Glomerular visceral epithelial cell (primary cell): ENCODE measurements at regions not wholly inside any gene's neighbourhood (a gene's known extent, or its start where the extent isn't known, plus 50 kb on each side); places are given as distances from the start of the nearest gene placed in this dataset.
"Not testable (repeated sequence)": the region's sequence is repeated elsewhere in the genome, so short reads cannot be mapped to it uniquely, and the experiment has no call there.

Source experiments
- DNase-seq: peaks from one replicate; pipeline ENCODE4 v3.0.0-alpha.2; 2016; ENCODE audit errors: extremely low spot score

DNA sequence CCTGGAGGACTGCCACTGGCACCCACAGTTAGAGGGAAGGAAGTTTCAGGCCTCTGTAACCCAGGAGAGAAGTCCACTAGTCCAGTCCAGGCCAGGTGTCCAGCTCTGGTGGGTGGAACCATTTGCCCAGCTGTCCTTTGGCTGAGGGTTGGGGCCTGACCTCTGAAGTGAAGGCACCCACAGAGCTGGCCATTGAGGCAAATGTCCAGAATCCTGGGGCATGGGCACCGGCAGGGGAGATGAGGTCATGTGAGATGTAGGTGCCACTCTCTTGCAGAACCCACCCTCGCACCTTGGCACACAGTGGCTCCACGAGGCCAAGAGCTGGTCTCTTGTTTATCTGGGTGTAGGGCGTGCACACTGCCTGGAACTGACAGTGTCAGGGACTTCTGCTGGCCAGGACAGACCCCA is 162.8 kb downstream of the SMAD6 start:
- no peak for DNase-seq

GRCh38 chr15:66865622-66866611 is 163.9 kb downstream of the SMAD6 start:
- no peak for DNase-seq

DNA sequence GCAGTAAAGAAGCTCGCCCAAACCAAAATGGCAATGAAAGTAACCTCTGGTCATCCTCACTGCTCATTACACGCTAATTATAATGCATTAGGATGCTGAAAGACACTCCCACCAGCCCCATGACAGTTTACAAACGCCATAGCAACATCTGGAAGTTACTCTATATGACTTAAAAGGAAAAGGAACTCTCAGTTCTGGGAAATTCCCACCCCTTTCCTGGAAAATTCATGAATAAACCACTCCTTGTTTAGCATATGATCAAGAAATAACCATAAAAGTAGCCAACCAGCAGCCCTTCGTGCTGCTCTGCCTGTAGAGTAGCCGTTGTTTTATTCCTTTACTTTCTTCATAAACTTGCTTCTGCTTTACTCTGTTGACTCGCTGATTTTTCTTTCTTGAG is 164.6 kb downstream of the SMAD6 start:
- no peak for DNase-seq

- DNase-seq: no peak
Observed at GRCh38 chr15:66868918-66869317, 166.9 kb downstream of the SMAD6 start.

DNA sequence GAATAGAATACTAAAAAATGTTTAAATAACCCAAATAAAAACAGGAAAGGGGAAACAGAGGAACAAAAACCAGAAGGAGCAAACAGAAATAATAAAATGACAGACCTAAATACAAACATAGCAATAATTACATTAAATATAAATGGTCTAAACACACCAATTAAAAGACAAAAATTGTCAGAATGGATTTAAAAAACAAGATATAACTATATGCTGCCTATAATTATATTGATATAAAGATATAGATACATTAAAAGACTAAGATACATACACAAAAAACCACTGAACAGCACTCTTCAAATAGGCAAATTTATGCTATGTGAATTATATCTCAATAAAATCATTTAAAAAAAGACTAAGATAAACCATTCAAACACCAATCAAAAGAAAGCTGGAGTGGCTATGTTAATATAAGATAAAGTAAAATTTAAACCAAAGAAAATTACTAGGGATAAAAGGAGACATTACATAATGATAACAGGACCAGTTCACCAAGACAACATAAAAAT is 168.9 kb downstream of the SMAD6 start:
- no peak for DNase-seq

DNA sequence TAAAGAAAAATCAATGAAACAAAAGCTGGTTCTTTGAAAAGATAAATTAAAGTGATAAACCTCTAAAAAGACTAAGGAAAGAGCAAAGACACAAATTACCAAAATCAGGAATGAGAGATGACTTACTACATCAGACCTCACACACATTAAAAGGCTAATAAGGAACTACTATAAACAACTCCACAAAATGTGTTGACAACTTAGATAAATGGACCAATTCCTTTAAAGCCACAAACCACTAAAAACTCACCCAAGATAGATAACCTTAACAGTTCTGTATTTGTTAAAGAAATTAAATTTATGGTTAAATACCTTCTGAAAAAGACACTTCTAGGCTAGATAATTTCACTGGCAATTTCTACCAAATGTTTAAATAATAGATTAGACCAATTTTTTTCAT is 170.4 kb downstream of the SMAD6 start:
- DNase-seq: no peak

DNA sequence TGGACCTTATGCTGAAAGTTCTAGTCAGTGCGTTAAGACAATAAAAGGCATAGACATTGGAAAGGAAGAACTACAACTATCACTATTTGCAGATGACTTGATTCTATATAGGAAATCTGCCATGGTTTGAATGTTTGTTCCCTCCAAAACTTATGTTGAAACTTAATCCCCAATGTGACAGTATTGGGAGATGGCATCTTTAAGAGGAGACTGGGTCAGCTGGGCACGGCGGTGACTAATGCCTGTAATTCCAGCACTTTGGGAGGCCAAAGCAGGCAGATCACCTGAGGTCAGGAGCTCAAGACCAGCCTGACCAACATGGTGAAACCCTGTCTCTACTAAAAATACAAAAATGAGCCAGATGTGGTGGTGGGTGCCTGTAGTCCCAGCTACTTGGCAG is 171.3 kb downstream of the SMAD6 start:
- DNase-seq: not testable (repeated sequence)

GRCh38 chr15:66873856-66874255 is 171.8 kb downstream of the SMAD6 start:
- DNase-seq: no peak

DNA sequence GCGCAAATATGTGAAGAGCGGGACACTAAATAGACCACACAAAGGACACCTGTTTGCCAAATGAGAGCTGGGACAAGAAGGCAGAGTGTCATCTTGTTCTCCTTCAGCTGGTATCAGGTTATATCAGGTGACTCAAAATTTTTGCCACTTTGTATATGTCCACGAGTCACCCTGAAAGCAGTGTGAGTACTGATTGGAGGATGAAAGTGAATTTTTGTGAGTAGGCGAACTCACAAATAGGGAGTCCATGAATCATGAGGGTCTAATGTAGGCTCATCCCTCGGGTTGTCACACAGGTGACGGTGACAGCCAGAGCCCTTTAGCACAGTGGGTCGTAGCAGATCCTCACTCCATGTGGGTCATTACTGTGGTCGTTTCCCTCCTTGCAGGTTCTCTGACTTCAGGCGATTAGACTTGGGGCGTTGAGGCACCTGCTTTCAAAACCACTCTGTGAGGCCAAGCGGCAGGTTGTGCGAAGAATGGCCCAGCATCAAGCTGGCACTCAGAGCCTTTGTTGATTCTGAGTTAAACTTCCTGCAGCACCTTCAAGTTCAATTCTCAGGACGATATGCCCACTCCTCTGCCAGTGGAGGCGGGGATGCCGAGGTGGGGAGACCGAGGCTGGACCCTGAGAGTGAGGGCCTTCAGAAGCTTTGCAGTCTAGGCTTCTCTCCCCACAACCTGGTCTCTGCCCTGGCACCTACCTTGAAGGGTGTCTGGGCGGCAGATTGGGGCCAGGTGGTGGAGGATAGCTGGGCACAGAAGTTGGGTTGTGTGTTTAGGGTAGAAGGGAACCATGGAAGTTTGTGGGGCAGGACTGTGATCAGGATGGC is 173.8 kb downstream of the SMAD6 start:
- no peak for DNase-seq

GRCh38 chr15:66876421-66876730 is 174.3 kb downstream of the SMAD6 start:
- DNase-seq: no peak

GRCh38 chr15:66876731-66877476 is 174.9 kb downstream of the SMAD6 start:
- DNase-seq: no peak

GRCh38 chr15:66877477-66878271 is 175.6 kb downstream of the SMAD6 start:
- DNase-seq: no peak

- DNase-seq: no peak
Observed at GRCh38 chr15:66878761-66879160, 176.7 kb downstream of the SMAD6 start.

- DNase-seq: no peak
Observed at GRCh38 chr15:66879531-66880368, 177.7 kb downstream of the SMAD6 start.

DNA sequence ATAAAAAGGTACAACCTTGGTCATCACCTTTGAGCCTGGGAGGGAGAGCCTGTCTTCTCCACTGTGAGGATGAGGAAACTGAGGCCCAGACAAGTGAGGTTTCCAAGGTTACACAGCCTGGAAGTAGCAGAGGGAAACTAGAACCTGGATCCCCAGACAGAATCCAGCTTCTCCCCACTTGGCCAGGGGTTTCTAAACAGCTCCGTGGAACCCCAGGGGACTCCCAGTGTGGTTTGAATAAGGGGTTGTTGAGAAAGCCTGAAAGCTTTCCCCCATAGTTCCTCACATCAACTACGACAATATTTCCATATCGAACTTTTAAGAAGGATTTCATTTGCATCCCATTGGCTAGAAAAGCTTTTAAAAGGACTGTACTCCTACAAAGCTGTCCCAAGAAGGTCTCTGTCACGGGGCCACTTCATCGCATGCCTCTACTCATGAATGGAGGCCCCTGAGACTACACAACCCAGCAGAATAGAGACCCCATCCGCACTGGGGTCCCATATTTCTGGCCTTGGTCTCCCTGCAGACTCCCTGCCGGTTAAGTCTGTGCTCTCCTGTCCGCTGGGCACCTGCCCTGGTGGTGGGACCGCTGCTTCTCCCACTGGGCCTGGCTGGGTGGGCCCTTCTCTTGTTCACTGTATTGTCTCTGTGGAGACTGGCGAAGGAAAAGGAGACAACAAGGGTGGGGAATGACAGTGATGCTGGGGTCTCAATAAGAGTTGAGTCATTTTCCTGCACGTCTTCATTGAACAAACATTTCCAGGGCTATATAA is 178.5 kb downstream of the SMAD6 start:
- no peak for DNase-seq

- DNase-seq: no peak
Observed at GRCh38 chr15:66881173-66881905, 179.3 kb downstream of the SMAD6 start.

DNA sequence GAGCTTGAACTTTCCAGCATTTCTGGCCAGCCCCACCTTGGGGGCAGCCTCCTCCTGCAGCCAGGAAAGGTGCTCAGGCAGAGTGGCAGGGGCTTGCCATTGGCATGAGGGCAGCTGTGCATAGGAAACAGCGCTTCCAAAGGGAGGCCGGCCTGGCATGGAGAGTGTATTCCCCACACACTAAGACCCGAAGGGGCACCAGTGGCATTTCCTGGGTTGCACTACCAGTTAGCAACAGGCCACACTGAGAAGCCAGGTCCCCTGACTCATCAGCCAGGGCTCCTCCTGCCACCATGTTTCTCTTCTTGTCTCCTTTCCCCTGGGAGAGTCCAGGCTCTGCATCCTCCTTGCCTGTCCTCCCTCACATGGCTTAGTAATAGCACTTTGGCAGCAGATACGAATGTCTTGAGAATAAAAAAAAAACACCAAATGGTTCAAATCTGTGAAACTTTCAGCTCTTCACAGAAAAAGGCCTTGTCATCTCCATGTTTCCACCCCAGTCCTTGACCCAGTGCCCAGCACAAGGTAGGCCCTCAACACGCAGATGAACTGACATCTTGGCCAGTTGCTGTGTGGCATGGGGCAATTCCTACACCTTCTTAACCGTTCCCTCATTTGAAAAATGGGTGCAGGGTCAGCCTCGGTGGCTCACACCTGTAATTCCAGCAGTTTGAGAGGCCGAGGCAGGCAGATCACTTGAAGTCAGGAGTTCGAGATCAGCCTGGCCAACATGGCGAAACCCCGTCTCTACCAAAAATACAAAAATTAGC is 180.4 kb downstream of the SMAD6 start:
- DNase-seq: peak; percentile 62
